GM18505 (cell line): ENCODE measurements at regions not wholly inside any gene's neighbourhood (a gene's known extent, or its start where the extent isn't known, plus 50 kb on each side); places are given as distances from the start of the nearest gene placed in this dataset.

Source experiments
- ATAC-seq: cut with Tn5 transposase; IDR thresholded peaks from one replicate; pipeline ENCODE4 v1.9.1; 2021; ENCODE audit not compliant: unreplicated experiment
- POLR2A ChIP-seq: IDR thresholded peaks from 4 replicates; pipeline ENCODE4 v1.6.1; 2011; ENCODE audit warnings: borderline replicate concordance; ENCODE audit not compliant: insufficient read depth, insufficient read length; ENCODE audit errors: extremely low read depth

DNA sequence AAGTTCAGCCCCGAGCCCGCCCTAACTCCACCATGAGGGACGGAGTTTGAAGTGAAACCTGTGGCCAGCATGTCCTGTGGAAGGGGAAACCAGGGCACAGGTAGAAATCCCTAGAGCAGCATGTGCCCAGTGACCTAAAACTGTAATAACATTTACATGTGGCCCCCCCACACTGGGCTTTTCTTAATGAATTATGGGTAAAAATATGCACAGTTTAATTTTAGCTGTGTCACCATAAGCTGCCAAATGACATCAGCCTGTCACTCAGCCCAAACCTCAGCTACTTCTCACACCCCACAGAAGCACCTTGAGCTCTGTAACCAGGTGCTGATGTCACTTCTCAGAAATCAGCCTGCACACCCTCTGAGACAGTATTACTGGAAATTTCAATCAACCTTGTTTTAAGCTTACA lies 50.0 kb upstream of the SLC19A1 start:
- TF ChIP-seq POLR2A: no peak
- ATAC-seq: peak; percentile 47

GRCh38 chr21:45592626-45593134 lies 50.4 kb upstream of the SLC19A1 start:
- no peak for ATAC-seq
- no peak for TF ChIP-seq POLR2A

DNA sequence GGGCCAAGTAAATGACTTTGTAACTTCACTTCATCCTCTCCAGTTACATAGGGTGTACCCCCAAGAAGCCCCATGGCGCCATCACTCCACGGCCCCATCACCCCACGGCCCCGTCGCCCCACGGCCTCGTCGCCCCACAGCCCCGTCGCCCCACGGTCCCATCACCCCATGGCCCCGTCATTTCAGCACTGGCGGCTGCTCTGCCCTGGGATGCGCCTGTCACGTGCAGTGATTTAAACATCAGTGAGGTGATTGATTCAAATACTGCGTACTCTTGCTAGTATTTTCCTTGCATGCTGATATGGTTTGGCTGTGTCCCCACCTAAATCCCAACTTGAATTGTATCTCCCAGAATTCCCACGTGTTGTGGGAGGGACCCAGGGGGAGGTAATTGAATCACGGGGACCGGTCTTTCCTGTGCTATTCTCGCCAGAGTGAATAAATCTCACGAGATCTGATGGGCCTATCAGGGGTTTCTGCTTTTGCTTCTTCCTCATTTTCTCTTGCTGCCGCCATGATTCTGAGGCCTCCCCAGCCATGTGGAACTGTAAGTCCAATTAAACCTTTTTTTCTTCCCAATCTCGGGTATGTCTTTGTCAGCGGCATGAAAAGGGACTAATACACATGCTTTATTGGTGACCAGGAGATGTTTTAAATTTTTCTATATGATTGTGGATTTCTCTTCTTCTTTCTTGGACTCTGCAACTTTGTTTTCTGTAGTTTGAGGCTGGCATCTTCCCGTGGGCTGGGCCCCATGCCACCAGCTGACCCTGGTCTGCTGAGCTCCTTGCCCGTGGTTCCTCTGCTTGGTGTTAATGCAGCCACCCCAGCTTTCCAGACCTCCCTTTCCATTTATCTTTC lies 50.1 kb upstream of the PCBP3 start:
- TF ChIP-seq POLR2A: no peak
- ATAC-seq: no peak
